ENCODE measurements at regions not wholly inside any gene's neighbourhood (a gene's known extent, or its start where the extent isn't known, plus 50 kb on each side); places are given as distances from the start of the nearest gene placed in this dataset. TPM values are rescaled to one million over a fixed set of nuclear protein-coding genes. Genes with fewer than 3 reads are reported as not detected.

DNA sequence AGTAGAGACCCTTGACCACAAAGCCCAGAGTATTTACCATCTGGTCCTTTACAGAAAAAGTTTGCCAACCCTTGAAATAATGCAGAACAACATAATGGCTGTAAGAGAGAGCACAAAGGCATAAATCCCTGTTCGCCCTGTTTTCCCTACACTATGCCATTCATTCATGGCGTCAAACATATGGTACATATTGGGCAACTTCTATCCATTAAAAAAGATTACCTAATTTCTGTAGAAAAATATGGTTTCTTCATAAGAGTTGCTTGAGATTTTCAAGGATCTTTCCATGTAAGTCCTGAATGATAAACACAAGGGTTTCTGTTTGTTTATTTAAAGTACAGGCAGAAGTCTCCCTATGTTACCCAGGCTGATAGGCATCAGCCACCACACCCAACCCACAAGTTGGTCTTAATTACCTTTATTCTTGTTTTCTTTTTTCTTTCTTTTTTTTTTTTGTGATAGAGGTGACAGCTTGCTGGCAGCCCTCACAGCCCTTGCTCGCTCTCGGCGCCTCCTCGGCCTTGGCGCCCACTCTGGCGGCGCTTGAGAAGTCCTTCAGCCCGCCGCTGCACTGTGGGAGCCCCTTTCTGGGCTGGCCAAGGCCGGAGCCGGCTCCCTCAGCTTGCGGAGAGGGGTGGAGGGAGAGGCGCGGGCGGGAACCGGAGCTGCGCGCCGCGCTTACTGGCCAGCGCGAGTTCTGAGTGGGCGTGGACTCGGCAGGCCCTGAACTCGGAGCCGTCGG lies 68.3 kb upstream of the NR5A2 start:
- DNase-seq, result no peak

DNA sequence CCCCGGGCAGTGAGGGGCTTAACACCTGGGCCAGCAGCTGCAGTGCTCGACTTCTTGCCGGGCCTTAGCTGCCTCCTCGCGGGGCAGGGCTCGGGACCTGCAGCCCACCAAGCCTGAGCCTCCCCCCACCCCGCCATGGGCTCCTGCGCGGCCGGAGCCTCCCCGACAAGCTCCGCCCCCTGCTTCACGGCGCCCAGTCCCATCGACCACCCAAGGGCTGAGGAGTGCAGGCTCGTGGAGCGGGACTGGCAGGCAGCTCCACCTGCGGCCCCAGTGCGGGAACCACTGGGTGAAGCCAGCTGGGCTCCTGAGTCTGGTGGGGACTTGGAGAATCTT lies 67.8 kb upstream of the NR5A2 start:
- intact Hi-C loops (cut with DNase I; ENCODE audit: low total_unique reads), result no loop called here
- TF ChIP-seq, protein P1, sequence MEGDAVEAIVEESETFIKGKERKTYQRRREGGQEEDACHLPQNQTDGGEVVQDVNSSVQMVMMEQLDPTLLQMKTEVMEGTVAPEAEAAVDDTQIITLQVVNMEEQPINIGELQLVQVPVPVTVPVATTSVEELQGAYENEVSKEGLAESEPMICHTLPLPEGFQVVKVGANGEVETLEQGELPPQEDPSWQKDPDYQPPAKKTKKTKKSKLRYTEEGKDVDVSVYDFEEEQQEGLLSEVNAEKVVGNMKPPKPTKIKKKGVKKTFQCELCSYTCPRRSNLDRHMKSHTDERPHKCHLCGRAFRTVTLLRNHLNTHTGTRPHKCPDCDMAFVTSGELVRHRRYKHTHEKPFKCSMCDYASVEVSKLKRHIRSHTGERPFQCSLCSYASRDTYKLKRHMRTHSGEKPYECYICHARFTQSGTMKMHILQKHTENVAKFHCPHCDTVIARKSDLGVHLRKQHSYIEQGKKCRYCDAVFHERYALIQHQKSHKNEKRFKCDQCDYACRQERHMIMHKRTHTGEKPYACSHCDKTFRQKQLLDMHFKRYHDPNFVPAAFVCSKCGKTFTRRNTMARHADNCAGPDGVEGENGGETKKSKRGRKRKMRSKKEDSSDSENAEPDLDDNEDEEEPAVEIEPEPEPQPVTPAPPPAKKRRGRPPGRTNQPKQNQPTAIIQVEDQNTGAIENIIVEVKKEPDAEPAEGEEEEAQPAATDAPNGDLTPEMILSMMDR (IDR thresholded peaks at IDR 0.05), result no peak
- TF ChIP-seq POLR2A (IDR thresholded peaks at IDR 0.05), result no peak
- Histone ChIP-seq H3K4me3 (no peak overlapping the region), H3K4me1 (no peaks in the 10 kb centered on the region), H3K36me3 (no peaks in the 10 kb centered on the region), H3K9me3 (no peaks in the 10 kb centered on the region), H3K27me3 (no peaks in the 10 kb centered on the region), H3K27ac (no peak overlapping the region)
- DNase-seq, result no peak

More for the DNA sequence above, 68.3 kb upstream of the NR5A2 start:
- no peaks in the 10 kb centered on the region for H3K9me3 ChIP-seq
- intact Hi-C loops (cut with DNase I; ENCODE audit: low total_unique reads), result no loop called here
- H3K27me3 ChIP-seq, result no peaks in the 10 kb centered on the region
- no peaks in the 10 kb centered on the region for H3K4me1 ChIP-seq
- H3K36me3 ChIP-seq, result no peaks in the 10 kb centered on the region
- H3K27ac ChIP-seq, result no peak overlapping the region
- TF ChIP-seq POLR2A (IDR thresholded peaks at IDR 0.05), result no peak
- TF ChIP-seq, protein P1 (IDR thresholded peaks at IDR 0.05), result no peak
- H3K4me3 ChIP-seq, result no peak overlapping the region

DNA sequence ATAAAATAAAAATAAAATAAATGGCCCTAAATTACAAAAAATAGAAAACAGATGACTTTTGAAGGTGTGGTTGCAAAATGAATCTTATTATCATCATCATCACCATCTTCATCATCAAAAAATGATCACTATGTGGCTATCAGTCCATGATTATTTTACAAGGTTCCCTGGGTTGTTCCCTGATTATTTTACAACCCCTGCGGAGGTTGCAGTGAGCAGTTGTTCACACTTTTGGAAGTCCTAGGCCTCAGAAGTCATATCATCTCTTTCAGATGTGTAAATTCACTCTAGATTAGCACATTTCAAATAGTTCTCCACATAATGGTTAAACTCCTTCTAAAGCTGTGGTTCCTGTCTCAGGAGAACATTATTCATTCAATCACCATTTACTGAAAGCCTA lies 57.4 kb upstream of the NR5A2 start:
- Histone ChIP-seq H3K4me1 (no peaks in the 10 kb centered on the region), H3K27ac (no peak overlapping the region), H3K9me3 (no peaks in the 10 kb centered on the region), H3K4me3 (no peak overlapping the region), H3K36me3 (no peaks in the 10 kb centered on the region), H3K27me3 (no peaks in the 10 kb centered on the region)
- DNase-seq, result no peak
- intact Hi-C loops (cut with DNase I; ENCODE audit: low total_unique reads), result no loop called here
- TF ChIP-seq, protein P1 (IDR thresholded peaks at IDR 0.05), result no peak
- no peak for TF ChIP-seq POLR2A (IDR thresholded peaks at IDR 0.05)

DNA sequence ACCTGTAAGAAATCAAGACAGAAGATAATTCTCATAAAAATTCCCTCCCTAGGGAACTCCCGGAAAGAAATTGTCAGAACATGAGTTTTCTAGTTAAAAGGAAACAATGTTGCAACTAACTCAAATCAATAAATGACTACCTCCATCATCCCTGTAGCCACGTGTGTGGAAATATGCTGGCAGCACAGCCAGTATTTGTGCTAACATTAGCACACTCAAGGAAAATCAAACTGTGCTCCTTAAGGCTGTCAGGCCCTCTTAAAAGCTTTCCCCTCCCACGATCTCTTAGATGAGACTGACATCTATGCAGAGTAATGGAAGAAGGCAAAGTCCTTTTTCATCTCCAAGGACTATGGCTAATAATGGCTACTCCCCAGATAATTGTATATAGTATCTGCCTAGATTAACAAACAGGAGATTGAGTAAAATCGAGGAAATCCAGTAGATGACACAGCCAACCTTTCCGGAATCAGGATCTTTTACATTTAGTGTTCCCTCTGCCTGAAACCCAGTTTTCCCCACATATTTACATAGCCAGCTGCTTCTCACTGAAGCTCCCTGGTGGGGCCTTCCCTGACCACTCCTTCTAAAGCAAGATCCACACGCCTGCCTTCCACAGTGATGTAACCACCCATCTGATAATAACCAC lies 50.9 kb upstream of the NR5A2 start:
- DNase-seq, result no peak
- H3K4me1 ChIP-seq, result no peaks in the 10 kb centered on the region
- no peaks in the 10 kb centered on the region for H3K27me3 ChIP-seq
- no peak overlapping the region for H3K27ac ChIP-seq
- no peak for TF ChIP-seq POLR2A (IDR thresholded peaks at IDR 0.05)
- TF ChIP-seq, protein P1 (IDR thresholded peaks at IDR 0.05), result no peak
- no peaks in the 10 kb centered on the region for H3K36me3 ChIP-seq
- no peak overlapping the region for H3K4me3 ChIP-seq
- no peaks in the 10 kb centered on the region for H3K9me3 ChIP-seq
- intact Hi-C loops (cut with DNase I; ENCODE audit: low total_unique reads), result no loop called here

MicroRNA genes in the stretch of these regions (microRNA counts, 767-probe panel; counts per million panel counts)
- microRNA hsa-miR-181a-5p, result 6,891 to 8,516 counts per million in 2 donors
- 4,639 to 5,317 counts per million in 2 donors for microRNA hsa-miR-181b-5p+hsa-miR-181d

Small RNA genes lying in the stretch of these regions (microRNA-seq; reads per million reads assigned to microRNA genes)
- gene MIR181A1 (ENCODE audit: borderline microRNAs expressed, borderline replicate concordance) (58.8 reads per million, percentile 47 among the genes with 10 or more reads in this experiment), gene MIR181B1 (ENCODE audit: borderline microRNAs expressed, borderline replicate concordance) (1.5 reads per million)

Small RNA genes lying in the stretch of these regions (small RNA-seq; reads per million reads assigned to genes)
- gene MIR181A1, result 4.7 reads per million, percentile 86 among the genes with 10 or more reads in this experiment
- gene MIR181B1, result not detected
- not detected for gene RNU6-778P
